Gastroesophageal sphincter (tissue), 3 donors: ENCODE measurements at regions not wholly inside any gene's neighbourhood (a gene's known extent, or its start where the extent isn't known, plus 50 kb on each side); places are given as distances from the start of the nearest gene placed in this dataset.

Experiments used
- POLR2A ChIP-seq, 2 donors: fragments of 450-650 bp; IDR thresholded peaks; one replicate each; pipeline ENCODE4 v1.6.1; 2017; ENCODE audit warnings: antibody characterized with exemption in 2 of 2, mild to moderate bottlenecking in 2 of 2, moderate library complexity in 1 of 2
- TF ChIP-seq, protein P1 (sequence below), 4 experiments: fragments of 200-600 bp in 2 of 4; fragments of 450-650 bp in 2 of 4; sonication (generic) in 1 of 4; IDR thresholded peaks; one replicate each; pipeline ENCODE4 v1.5.1; 2017 to 2019; ENCODE audit warnings: antibody characterized with exemption in 4 of 4, mild to moderate bottlenecking in 2 of 4, moderate library complexity in 2 of 4

DNA sequence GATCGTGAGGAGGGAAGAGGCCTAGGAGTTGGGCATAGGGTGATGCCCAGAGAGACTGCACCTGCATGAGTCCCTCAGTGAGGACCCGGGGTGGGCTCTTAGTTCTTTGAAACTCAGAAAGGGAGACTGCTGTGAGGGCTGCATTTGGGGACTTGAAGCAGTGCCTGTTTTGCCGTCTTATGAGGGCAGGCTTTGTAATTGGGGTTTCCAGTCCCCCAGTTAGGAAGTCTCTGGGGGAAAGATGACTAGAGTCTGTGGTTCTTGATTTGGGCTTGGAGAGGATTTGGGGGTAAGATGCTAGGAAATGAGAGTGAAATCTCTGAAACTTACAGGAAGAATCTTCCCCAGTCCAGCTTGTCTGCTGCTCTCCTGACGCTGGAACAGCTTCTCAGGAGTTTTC lies 99.6 kb downstream of the ARF6 start:
- TF ChIP-seq, protein P1, sequence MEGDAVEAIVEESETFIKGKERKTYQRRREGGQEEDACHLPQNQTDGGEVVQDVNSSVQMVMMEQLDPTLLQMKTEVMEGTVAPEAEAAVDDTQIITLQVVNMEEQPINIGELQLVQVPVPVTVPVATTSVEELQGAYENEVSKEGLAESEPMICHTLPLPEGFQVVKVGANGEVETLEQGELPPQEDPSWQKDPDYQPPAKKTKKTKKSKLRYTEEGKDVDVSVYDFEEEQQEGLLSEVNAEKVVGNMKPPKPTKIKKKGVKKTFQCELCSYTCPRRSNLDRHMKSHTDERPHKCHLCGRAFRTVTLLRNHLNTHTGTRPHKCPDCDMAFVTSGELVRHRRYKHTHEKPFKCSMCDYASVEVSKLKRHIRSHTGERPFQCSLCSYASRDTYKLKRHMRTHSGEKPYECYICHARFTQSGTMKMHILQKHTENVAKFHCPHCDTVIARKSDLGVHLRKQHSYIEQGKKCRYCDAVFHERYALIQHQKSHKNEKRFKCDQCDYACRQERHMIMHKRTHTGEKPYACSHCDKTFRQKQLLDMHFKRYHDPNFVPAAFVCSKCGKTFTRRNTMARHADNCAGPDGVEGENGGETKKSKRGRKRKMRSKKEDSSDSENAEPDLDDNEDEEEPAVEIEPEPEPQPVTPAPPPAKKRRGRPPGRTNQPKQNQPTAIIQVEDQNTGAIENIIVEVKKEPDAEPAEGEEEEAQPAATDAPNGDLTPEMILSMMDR (IDR thresholded peaks at IDR 0.05): no peak
- no peak for TF ChIP-seq POLR2A (IDR thresholded peaks at IDR 0.05)
